Nephron (organoid): ENCODE measurements at regions not wholly inside any gene's neighbourhood (a gene's known extent, or its start where the extent isn't known, plus 50 kb on each side); places are given as distances from the start of the nearest gene placed in this dataset.
A peak's percentile ranks its signal among the peaks of the same experiment; 100 is the strongest.

ENCODE experiments used
- H3K27ac Mint-ChIP-seq, 3 experiments: 2 replicates each; pipeline ENCODE4 v1.8.0; 2020; ENCODE audit warnings: mixed read lengths in 3 of 3, mild to moderate bottlenecking in 2 of 3, moderate library complexity in 1 of 3
- H3K27me3 Mint-ChIP-seq: 2 replicates; pipeline ENCODE4 v1.8.0; 2021; ENCODE audit warnings: low read depth, mild to moderate bottlenecking, moderate library complexity, mixed read lengths
- H3K36me3 Mint-ChIP-seq: 2 replicates; pipeline ENCODE4 v1.8.0; 2020; ENCODE audit warnings: low read depth, mixed read lengths
- H3K4me1 Mint-ChIP-seq: 2 replicates; pipeline ENCODE4 v1.8.0; 2020; ENCODE audit warnings: mixed read lengths
- H3K4me3 Mint-ChIP-seq, 3 experiments: 2 replicates each; pipeline ENCODE4 v1.8.0; 2020; ENCODE audit warnings: mild to moderate bottlenecking in 3 of 3, mixed read lengths in 3 of 3, moderate library complexity in 2 of 3
- H3K9me3 Mint-ChIP-seq: 2 replicates; pipeline ENCODE4 v1.8.0; 2020; ENCODE audit warnings: mixed read lengths
- CTCF ChIP-seq, 3 experiments: fragments of 200-600 bp; sonication (generic); IDR thresholded peaks; one replicate each; pipeline ENCODE4 v1.5.0; 2021; ENCODE audit warnings: antibody characterized with exemption in 3 of 3; ENCODE audit not compliant: unreplicated experiment in 3 of 3

- H3K36me3 Mint-ChIP-seq = peaks cover 7% of the 10 kb centered on the region
- TF ChIP-seq CTCF (IDR thresholded peaks at IDR 0.05; ENCODE audit: unreplicated experiment in 3 of 3) = no peak
- H3K27me3 Mint-ChIP-seq = no peaks in the 10 kb centered on the region
- no peaks in the 10 kb centered on the region for H3K4me1 Mint-ChIP-seq
- H3K4me3 Mint-ChIP-seq = no peak overlapping the region
- H3K27ac Mint-ChIP-seq = no peak overlapping the region
- peaks cover 39% of the 10 kb centered on the region for H3K9me3 Mint-ChIP-seq
Observed at GRCh38 chr2:150663143-150663542, 175.7 kb upstream of the RND3 start.

- no peak overlapping the region for H3K27ac Mint-ChIP-seq
- no peak overlapping the region for H3K4me3 Mint-ChIP-seq
- H3K36me3 Mint-ChIP-seq = peaks cover 3% of the 10 kb centered on the region
- peaks cover 11% of the 10 kb centered on the region for H3K9me3 Mint-ChIP-seq
- no peaks in the 10 kb centered on the region for H3K27me3 Mint-ChIP-seq
- TF ChIP-seq CTCF (IDR thresholded peaks at IDR 0.05; ENCODE audit: unreplicated experiment in 3 of 3) = no peak
- no peaks in the 10 kb centered on the region for H3K4me1 Mint-ChIP-seq
Observed at GRCh38 chr2:150656002-150656401, 168.5 kb upstream of the RND3 start.

DNA sequence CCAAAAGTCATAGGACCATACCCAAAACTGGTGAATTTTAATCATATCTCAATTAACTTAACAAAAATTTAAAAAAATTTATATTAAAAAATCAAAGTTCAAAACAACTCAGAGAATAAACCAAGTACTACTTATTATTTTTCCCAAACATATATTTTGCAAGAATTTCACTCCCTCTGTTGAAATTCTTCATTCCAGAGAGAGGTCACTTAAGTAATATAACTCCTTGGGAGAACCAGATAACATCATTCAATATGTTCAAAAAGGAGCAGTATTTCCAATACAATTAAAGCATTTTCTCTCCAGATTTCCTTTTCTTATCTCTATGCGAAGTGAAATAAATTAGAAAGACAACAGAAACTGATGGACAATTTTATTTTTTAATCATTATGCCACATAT is 165.9 kb upstream of the RND3 start:
- no peak overlapping the region for H3K27ac Mint-ChIP-seq
- H3K36me3 Mint-ChIP-seq = no peaks in the 10 kb centered on the region
- H3K4me3 Mint-ChIP-seq = no peak overlapping the region

GRCh38 chr2:150647943-150648342 is 160.5 kb upstream of the RND3 start:
- no peaks in the 10 kb centered on the region for H3K27me3 Mint-ChIP-seq
- H3K9me3 Mint-ChIP-seq = no peaks in the 10 kb centered on the region
- TF ChIP-seq CTCF (IDR thresholded peaks at IDR 0.05; ENCODE audit: unreplicated experiment in 3 of 3) = no peak
- peaks cover 18% of the 10 kb centered on the region for H3K4me1 Mint-ChIP-seq
- no peak overlapping the region for H3K27ac Mint-ChIP-seq
- no peak overlapping the region for H3K4me3 Mint-ChIP-seq
- no peaks in the 10 kb centered on the region for H3K36me3 Mint-ChIP-seq

More for the DNA sequence above, 165.9 kb upstream of the RND3 start:
- H3K27me3 Mint-ChIP-seq = no peaks in the 10 kb centered on the region
- no peaks in the 10 kb centered on the region for H3K4me1 Mint-ChIP-seq
- no peak for TF ChIP-seq CTCF (IDR thresholded peaks at IDR 0.05; ENCODE audit: unreplicated experiment in 3 of 3)
- H3K9me3 Mint-ChIP-seq = peaks cover 3% of the 10 kb centered on the region

GRCh38 chr2:150646746-150647145 is 159.3 kb upstream of the RND3 start:
- H3K27me3 Mint-ChIP-seq = no peaks in the 10 kb centered on the region
- H3K36me3 Mint-ChIP-seq = no peaks in the 10 kb centered on the region
- no peak for TF ChIP-seq CTCF (IDR thresholded peaks at IDR 0.05; ENCODE audit: unreplicated experiment in 3 of 3)

GRCh38 chr2:150644298-150645067 is 157.0 kb upstream of the RND3 start:
- Mint-ChIP-seq H3K27me3 (no peaks in the 10 kb centered on the region), H3K27ac (peak overlapping the region; percentile 30 to 79 (median 59)), H3K4me3 (no peak overlapping the region), H3K9me3 (no peaks in the 10 kb centered on the region), H3K36me3 (no peaks in the 10 kb centered on the region), H3K4me1 (peaks cover 27% of the 10 kb centered on the region)
- no peak for TF ChIP-seq CTCF (IDR thresholded peaks at IDR 0.05; ENCODE audit: unreplicated experiment in 3 of 3)

More at GRCh38 chr2:150646746-150647145, 159.3 kb upstream of the RND3 start:
- H3K4me1 Mint-ChIP-seq = peaks cover 18% of the 10 kb centered on the region
- no peaks in the 10 kb centered on the region for H3K9me3 Mint-ChIP-seq
- no peak overlapping the region for H3K4me3 Mint-ChIP-seq
- H3K27ac Mint-ChIP-seq = no peak overlapping the region
